ENCODE measurements at regions not wholly inside any gene's neighbourhood (a gene's known extent, or its start where the extent isn't known, plus 50 kb on each side); places are given as distances from the start of the nearest gene placed in this dataset.

DNA sequence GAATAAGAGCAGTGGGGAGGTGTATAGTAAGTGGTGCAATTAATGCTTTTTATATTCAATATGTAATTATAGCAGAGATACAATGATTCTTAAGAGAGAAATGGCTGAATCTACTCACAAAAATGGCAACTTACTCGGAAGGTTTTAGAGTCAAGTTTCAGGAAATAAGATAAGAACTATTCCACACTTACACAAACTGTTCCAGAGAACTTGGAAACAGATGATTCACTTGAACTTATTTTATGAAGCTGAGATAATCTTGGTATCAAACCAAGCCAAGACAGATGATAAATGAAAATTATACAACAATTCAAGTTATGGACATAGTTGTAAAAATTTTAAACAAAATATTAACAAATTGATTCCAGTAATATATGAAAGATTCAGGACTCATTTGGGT lies 311.3 kb upstream of the HS3ST1 start:
- H3K27ac ChIP-seq, result no peak overlapping the region
- TF ChIP-seq, protein P1, sequence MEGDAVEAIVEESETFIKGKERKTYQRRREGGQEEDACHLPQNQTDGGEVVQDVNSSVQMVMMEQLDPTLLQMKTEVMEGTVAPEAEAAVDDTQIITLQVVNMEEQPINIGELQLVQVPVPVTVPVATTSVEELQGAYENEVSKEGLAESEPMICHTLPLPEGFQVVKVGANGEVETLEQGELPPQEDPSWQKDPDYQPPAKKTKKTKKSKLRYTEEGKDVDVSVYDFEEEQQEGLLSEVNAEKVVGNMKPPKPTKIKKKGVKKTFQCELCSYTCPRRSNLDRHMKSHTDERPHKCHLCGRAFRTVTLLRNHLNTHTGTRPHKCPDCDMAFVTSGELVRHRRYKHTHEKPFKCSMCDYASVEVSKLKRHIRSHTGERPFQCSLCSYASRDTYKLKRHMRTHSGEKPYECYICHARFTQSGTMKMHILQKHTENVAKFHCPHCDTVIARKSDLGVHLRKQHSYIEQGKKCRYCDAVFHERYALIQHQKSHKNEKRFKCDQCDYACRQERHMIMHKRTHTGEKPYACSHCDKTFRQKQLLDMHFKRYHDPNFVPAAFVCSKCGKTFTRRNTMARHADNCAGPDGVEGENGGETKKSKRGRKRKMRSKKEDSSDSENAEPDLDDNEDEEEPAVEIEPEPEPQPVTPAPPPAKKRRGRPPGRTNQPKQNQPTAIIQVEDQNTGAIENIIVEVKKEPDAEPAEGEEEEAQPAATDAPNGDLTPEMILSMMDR (IDR thresholded peaks at IDR 0.05), result no peak
- no peak for DNase-seq
- H3K27me3 ChIP-seq, result no peaks in the 10 kb centered on the region
- H3K4me3 ChIP-seq, result no peak overlapping the region
- intact Hi-C loops (cut with DNase I), result no loop called here
- H3K9ac ChIP-seq (ENCODE audit: low read depth in 2 of 2, low read length in 2 of 2), result no peak overlapping the region
- H3K4me1 ChIP-seq, result no peaks in the 10 kb centered on the region
- no peaks in the 10 kb centered on the region for H3K36me3 ChIP-seq
- H3K9me3 ChIP-seq, result no peaks in the 10 kb centered on the region

DNA sequence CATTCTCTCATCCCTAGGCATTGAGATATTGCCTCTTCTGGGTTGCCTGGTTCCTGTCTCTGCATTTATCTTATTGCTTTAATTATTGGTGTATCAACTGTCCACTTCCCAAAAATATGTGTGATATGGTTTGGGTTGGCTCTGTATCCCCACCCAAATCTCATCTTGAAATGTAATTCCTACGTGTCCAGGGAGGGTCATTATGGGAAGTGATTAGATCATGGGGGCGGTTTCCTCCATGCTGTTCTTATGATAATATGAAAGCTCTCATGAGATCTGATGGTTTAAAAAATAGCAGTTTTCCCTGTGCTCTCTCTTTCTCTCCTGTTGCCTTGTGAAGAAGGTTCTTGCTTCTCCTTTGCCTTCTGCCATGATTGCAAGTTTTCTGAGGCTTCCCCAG lies 308.3 kb upstream of the HS3ST1 start:
- Histone ChIP-seq H3K27me3 (no peaks in the 10 kb centered on the region), H3K9ac (ENCODE audit: low read depth in 2 of 2, low read length in 2 of 2) (no peak overlapping the region), H3K4me3 (no peak overlapping the region), H3K27ac (no peak overlapping the region), H3K4me1 (no peaks in the 10 kb centered on the region), H3K9me3 (no peaks in the 10 kb centered on the region), H3K36me3 (no peaks in the 10 kb centered on the region)
- DNase-seq, result no peak
- intact Hi-C loops (cut with DNase I), result no loop called here
- TF ChIP-seq, protein P1 (IDR thresholded peaks at IDR 0.05), result no peak

DNA sequence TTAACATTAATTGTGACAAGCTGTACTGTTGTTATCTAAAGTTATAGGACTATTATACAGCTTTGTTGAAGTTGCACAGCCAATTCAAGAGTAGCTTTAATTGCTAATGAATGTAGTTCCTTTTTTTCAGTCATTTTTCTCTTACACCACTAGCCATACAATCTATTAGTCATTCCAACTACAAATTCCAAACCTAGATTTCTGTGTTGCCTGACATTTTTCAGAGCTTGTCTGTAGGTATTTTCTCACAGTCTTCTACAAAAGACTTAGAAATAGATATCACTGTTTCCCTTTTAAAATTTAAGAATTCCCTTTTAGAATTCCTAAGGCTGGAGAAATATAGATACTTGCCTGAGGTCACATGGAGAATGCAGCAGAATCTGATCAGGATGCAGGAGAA lies 307.0 kb upstream of the HS3ST1 start:
- H3K36me3 ChIP-seq, result no peaks in the 10 kb centered on the region
- no peak overlapping the region for H3K9ac ChIP-seq (ENCODE audit: low read depth in 2 of 2, low read length in 2 of 2)
- no peak overlapping the region for H3K4me3 ChIP-seq
- intact Hi-C loops (cut with DNase I), result no loop called here
- no peak overlapping the region for H3K27ac ChIP-seq
- DNase-seq, result no peak
- TF ChIP-seq, protein P1 (IDR thresholded peaks at IDR 0.05), result no peak
- no peaks in the 10 kb centered on the region for H3K27me3 ChIP-seq
- H3K4me1 ChIP-seq, result no peaks in the 10 kb centered on the region
- H3K9me3 ChIP-seq, result no peaks in the 10 kb centered on the region

DNA sequence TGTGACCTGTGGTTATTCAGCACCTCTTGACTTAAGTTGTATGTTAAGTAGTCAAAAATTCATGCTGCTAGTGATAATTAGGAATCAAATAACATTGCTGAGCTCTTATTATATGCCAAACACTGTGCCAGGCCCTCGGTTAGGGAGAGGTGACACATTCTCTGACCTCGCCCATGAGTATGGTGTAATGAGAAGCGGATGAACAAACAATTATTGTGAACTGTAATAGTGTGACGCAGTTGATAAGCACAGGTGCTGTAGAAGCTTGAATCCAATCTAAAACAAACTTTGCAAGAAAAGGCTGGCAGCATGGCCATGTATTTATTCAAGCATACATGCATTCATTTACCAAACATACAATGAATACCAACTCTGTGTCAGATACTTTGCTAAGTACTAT lies 303.5 kb upstream of the HS3ST1 start:
- H3K4me1 ChIP-seq, result no peaks in the 10 kb centered on the region
- H3K9me3 ChIP-seq, result no peaks in the 10 kb centered on the region
- no peak overlapping the region for H3K4me3 ChIP-seq
- DNase-seq, result peak; percentile 49
- no peak overlapping the region for H3K27ac ChIP-seq
- intact Hi-C loops (cut with DNase I), result no loop called here
- H3K36me3 ChIP-seq, result no peaks in the 10 kb centered on the region
- TF ChIP-seq, protein P1 (IDR thresholded peaks at IDR 0.05), result no peak
- no peak overlapping the region for H3K9ac ChIP-seq (ENCODE audit: low read depth in 2 of 2, low read length in 2 of 2)
- no peaks in the 10 kb centered on the region for H3K27me3 ChIP-seq

DNA sequence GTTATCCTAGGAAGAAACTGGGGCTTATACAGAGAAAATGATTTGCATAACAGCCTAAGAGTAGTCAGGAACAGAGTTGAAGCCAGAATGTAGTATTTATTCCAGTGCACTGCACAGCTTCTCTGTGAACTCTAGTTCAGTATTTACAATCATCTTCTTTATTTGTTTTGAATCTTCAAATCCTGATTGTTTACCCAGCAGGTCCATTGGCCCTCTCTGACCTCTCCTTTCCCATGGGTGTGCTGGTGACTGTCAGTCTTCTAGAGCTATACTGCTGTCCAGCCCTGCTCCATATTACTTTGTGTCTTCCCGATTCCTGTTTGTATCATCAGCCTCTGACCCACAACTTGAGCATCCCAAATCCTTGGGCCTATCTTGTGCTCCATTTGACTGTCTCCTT lies 301.9 kb upstream of the HS3ST1 start:
- TF ChIP-seq, protein P1 (IDR thresholded peaks at IDR 0.05), result no peak
- peak overlapping the region; percentile 11 for H3K27ac ChIP-seq
- no peak for DNase-seq
- no peak overlapping the region for H3K9ac ChIP-seq (ENCODE audit: low read depth in 2 of 2, low read length in 2 of 2)
- no peaks in the 10 kb centered on the region for H3K4me1 ChIP-seq
- no peaks in the 10 kb centered on the region for H3K9me3 ChIP-seq
- intact Hi-C loops (cut with DNase I), result no loop called here
- H3K27me3 ChIP-seq, result no peaks in the 10 kb centered on the region
- no peaks in the 10 kb centered on the region for H3K36me3 ChIP-seq
- H3K4me3 ChIP-seq, result no peak overlapping the region

DNA sequence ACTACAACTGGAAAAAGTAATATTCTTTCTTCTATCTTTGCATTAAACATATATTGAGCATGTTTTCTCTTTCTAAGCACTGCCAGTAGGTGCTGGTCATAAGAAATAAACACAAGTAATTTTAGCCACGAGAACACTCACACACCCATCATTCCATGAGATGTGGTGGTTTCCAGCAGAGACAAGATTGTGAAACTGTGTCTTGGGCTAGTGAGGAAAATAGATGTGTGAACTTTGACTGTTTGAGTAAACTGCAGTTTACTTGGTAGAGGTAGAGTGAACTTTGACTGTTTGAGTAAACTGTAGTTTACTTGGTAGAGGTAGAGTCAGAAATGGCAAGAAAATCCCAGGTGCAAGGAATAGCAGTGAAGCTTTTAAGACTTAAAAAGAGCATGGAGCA lies 300.9 kb upstream of the HS3ST1 start:
- DNase-seq, result peak; percentile 30
- no peaks in the 10 kb centered on the region for H3K9me3 ChIP-seq
- TF ChIP-seq, protein P1 (IDR thresholded peaks at IDR 0.05), result no peak
- no peak overlapping the region for H3K9ac ChIP-seq (ENCODE audit: low read depth in 2 of 2, low read length in 2 of 2)
- no peaks in the 10 kb centered on the region for H3K36me3 ChIP-seq
- no peaks in the 10 kb centered on the region for H3K27me3 ChIP-seq
- no peak overlapping the region for H3K4me3 ChIP-seq
- intact Hi-C loops (cut with DNase I), result no loop called here
- H3K4me1 ChIP-seq, result no peaks in the 10 kb centered on the region
- peak overlapping the region; percentile 35 for H3K27ac ChIP-seq

All from colonic mucosa (tissue), 4 donors.